Ovary (tissue), 3 donors: ENCODE measurements at regions not wholly inside any gene's neighbourhood (a gene's known extent, or its start where the extent isn't known, plus 50 kb on each side); places are given as distances from the start of the nearest gene placed in this dataset.

Experiments used
- CTCF ChIP-seq, 3 donors: fragments of 450-650 bp in 2 of 3; fragments of 200-600 bp in 1 of 3; IDR thresholded peaks; one replicate each; pipeline versions ENCODE4 v1.5.1 to v1.8.0; 2016 to 2022; ENCODE audit warnings: antibody characterized with exemption in 3 of 3, mild to moderate bottlenecking in 1 of 3
- EP300 ChIP-seq: sonication (generic); formaldehyde crosslinking; IDR thresholded peaks from one replicate; pipeline ENCODE4 v1.6.1; 2017; ENCODE audit warnings: antibody characterized with exemption
- donor health status: DM: no; HTN: no; CAD: no.

- TF ChIP-seq EP300 (no peak), CTCF (IDR thresholded peaks at IDR 0.05) (no peak)
These were observed 82.3 kb upstream of the EDNRA start for GRCh38 chr4:147398556-147398955.
